ENCODE measurements at regions not wholly inside any gene's neighbourhood (a gene's known extent, or its start where the extent isn't known, plus 50 kb on each side); places are given as distances from the start of the nearest gene placed in this dataset.
"Not testable (repeated sequence)": the region's sequence is repeated elsewhere in the genome, so short reads cannot be mapped to it uniquely, and the experiment has no call there.

GRCh38 chr4:186366326-186366725 lies 100.3 kb downstream of the F11 start:
- TF ChIP-seq CTCF (IDR thresholded peaks at IDR 0.05; ENCODE audit: low read length, missing control alignments) = no peak
- DNase-seq (ENCODE audit: low read depth) = no peak
- H3K4me3 ChIP-seq (replicated peaks; ENCODE audit: low read depth, low read length) = no peak overlapping the region

GRCh38 chr4:186363038-186363437 lies 97.0 kb downstream of the F11 start:
- DNase-seq (ENCODE audit: low read depth) = not testable (repeated sequence)

GRCh38 chr4:186360551-186360950 lies 94.6 kb downstream of the F11 start:
- DNase-seq (ENCODE audit: low read depth) = no peak

More at GRCh38 chr4:186363038-186363437, 97.0 kb downstream of the F11 start:
- H3K4me3 ChIP-seq (replicated peaks; ENCODE audit: low read depth, low read length) = not testable (repeated sequence)

GRCh38 chr4:186351668-186352194 lies 85.7 kb downstream of the F11 start:
- no peak for DNase-seq (ENCODE audit: low read depth)
- H3K4me3 ChIP-seq (replicated peaks; ENCODE audit: low read depth, low read length) = no peak overlapping the region
- no peak for TF ChIP-seq CTCF (IDR thresholded peaks at IDR 0.05; ENCODE audit: low read length, missing control alignments)

More at GRCh38 chr4:186360551-186360950, 94.6 kb downstream of the F11 start:
- H3K4me3 ChIP-seq (replicated peaks; ENCODE audit: low read depth, low read length) = no peak overlapping the region
- TF ChIP-seq CTCF (IDR thresholded peaks at IDR 0.05; ENCODE audit: low read length, missing control alignments) = no peak

- no peak overlapping the region for H3K4me3 ChIP-seq (replicated peaks; ENCODE audit: low read depth, low read length)
- no peak for TF ChIP-seq CTCF (IDR thresholded peaks at IDR 0.05; ENCODE audit: low read length, missing control alignments)
- DNase-seq (ENCODE audit: low read depth) = no peak
These were observed 82.4 kb downstream of the F11 start for GRCh38 chr4:186348433-186348832.

- no peak for TF ChIP-seq CTCF (IDR thresholded peaks at IDR 0.05; ENCODE audit: low read length, missing control alignments)
- no peak for DNase-seq (ENCODE audit: low read depth)
- H3K4me3 ChIP-seq (replicated peaks; ENCODE audit: low read depth, low read length) = no peak overlapping the region
These were observed 81.8 kb downstream of the F11 start for GRCh38 chr4:186347743-186348142.

- no peak overlapping the region for H3K4me3 ChIP-seq (replicated peaks; ENCODE audit: low read depth, low read length)
- no peak for DNase-seq (ENCODE audit: low read depth)
- no peak for TF ChIP-seq CTCF (IDR thresholded peaks at IDR 0.05; ENCODE audit: low read length, missing control alignments)
These were observed 79.2 kb downstream of the F11 start for GRCh38 chr4:186345184-186345583.

All from fibroblast of pulmonary artery (primary cell).